SU-DHL-6 (cell line): ENCODE measurements at regions not wholly inside any gene's neighbourhood (a gene's known extent, or its start where the extent isn't known, plus 50 kb on each side); places are given as distances from the start of the nearest gene placed in this dataset.
"Not testable (repeated sequence)": the region's sequence is repeated elsewhere in the genome, so short reads cannot be mapped to it uniquely, and the experiment has no call there.

Source experiments
- EZH2phosphoT487 ChIP-seq: fragments of 200-600 bp; sonication (generic), shearing (Covaris generic); conservative IDR thresholded peaks from 2 replicates; pipeline ENCODE4 v1.6.1; 2018; ENCODE audit warnings: mild to moderate bottlenecking, antibody characterized with exemption, low read length, moderate library complexity, mixed read lengths
- TF ChIP-seq, protein P1 (sequence below): fragments of 200-600 bp; sonication (generic); IDR thresholded peaks from one replicate; pipeline ENCODE4 v1.5.1; 2017; ENCODE audit warnings: antibody characterized with exemption, mild to moderate bottlenecking, low read length, moderate library complexity; ENCODE audit not compliant: insufficient read depth, poor library complexity, severe bottlenecking

DNA sequence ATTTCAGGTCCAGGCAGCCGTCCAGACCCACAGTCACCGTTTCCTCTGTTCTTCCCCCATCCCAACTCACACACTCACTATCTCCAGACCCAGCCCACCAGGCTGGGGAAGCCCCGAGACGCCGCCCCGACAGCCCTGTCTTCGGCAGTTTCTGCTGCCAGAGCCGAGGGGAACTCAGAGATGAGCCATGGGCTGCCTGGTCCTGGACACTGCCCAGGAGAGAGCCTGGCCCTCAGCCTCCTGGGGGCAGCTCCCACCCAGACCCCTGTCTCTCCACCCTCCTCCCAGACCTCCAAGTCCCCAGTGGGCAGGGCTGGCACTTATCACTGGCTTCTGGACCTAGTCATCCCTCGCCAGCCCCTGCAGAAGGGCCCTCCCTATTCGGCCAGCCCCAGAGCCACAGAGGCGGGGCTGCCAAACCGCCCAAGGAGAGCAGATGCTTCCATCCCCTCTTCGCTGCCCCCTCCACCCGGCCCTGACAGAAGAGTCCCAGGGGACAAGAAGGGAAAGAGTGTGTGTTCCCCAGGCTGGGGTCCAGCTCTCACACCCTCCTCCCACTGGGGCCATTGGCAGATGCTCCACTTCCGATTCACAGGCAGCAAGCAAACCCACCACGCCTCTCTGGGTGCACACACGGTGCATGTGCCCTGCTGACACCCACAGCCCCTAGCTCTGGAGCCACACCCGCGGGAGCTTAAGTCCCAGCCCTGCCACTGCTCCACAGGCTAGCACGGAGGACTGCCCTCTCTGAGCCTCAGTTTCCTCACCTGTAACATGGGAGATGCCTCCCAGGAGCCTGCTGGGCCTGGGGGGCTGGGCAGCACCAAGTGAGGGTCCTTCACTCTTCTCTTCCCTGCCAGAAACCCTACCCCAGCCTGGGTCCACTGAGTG is 186.4 kb downstream of the TBC1D2B start:
- not testable (repeated sequence) for TF ChIP-seq EZH2phosphoT487
- TF ChIP-seq, protein P1, sequence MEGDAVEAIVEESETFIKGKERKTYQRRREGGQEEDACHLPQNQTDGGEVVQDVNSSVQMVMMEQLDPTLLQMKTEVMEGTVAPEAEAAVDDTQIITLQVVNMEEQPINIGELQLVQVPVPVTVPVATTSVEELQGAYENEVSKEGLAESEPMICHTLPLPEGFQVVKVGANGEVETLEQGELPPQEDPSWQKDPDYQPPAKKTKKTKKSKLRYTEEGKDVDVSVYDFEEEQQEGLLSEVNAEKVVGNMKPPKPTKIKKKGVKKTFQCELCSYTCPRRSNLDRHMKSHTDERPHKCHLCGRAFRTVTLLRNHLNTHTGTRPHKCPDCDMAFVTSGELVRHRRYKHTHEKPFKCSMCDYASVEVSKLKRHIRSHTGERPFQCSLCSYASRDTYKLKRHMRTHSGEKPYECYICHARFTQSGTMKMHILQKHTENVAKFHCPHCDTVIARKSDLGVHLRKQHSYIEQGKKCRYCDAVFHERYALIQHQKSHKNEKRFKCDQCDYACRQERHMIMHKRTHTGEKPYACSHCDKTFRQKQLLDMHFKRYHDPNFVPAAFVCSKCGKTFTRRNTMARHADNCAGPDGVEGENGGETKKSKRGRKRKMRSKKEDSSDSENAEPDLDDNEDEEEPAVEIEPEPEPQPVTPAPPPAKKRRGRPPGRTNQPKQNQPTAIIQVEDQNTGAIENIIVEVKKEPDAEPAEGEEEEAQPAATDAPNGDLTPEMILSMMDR, result not testable (repeated sequence)
